HG03280 (cell line): ENCODE measurements at regions not wholly inside any gene's neighbourhood (a gene's known extent, or its start where the extent isn't known, plus 50 kb on each side); places are given as distances from the start of the nearest gene placed in this dataset.

ENCODE experiments used
- ATAC-seq: cut with Tn5 transposase; IDR thresholded peaks from one replicate; pipeline ENCODE4 v1.9.1; 2021; ENCODE audit warnings: mild to moderate bottlenecking, moderate library complexity; ENCODE audit not compliant: unreplicated experiment

DNA sequence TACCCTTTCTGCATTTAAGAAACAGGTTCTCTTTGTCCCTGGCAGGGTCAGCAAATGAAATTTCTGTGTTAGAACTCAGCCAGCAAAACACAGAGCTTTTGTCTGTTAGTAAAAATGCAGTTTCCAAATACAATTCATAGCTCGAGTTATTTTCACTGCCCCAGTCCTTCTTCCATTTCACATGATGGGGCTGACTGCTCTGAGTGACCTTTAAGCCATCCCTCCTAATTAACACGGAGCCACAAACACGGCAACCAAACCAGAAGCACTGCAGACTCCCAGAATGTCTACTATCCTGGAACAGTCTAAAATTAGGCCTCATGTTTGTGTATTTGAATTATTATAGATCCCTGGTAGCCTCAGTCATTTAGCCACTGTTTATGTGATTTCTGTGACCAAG, 99.1 kb upstream of the RGS4 start:
- ATAC-seq: no peak

DNA sequence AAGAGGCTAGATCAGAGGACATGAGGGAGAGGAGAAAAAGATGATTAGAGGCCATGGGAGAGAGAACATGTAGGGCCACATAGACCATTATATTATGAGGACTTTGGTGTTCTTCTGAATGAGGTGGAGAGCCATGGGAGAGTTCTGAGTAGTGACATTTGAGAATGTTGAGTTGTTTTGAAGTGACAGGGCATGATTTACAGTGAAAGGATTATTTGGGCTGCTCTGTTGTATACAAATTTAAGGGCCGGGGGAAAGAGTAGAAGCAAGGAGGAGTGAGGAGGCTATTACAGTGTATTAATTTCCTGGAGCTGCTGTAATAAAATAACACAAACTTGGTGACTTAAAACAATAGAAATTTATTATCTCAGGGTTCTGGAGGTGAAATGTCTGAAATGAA, 102.5 kb upstream of the RGS4 start:
- no peak for ATAC-seq

DNA sequence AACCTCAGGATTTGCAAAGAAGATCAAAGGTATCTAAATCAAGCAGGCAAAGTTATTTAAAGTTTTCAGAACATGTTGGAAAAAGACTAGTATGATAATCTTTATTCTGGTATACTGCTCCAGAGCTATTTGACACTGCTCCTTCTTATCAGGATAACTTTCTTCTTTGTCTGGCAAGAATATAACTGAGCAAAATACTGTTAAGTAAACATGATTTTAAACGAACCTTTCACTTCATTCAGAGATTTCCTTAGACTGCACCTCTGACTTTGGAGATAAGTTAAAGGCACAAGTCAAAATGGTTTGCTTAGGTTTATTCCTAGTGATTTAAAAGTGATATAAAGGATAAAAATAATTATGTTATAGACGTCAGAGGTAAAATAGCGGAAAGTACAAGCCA, 103.9 kb upstream of the CCDC190 start:
- no peak for ATAC-seq

- no peak for ATAC-seq
Measured at GRCh38 chr1:162956922-162957321, 95.9 kb upstream of the CCDC190 start.

- ATAC-seq: no peak
Measured at GRCh38 chr1:162954824-162955223, 93.8 kb upstream of the CCDC190 start.

GRCh38 chr1:162952956-162953355, 92.0 kb upstream of the CCDC190 start:
- no peak for ATAC-seq

DNA sequence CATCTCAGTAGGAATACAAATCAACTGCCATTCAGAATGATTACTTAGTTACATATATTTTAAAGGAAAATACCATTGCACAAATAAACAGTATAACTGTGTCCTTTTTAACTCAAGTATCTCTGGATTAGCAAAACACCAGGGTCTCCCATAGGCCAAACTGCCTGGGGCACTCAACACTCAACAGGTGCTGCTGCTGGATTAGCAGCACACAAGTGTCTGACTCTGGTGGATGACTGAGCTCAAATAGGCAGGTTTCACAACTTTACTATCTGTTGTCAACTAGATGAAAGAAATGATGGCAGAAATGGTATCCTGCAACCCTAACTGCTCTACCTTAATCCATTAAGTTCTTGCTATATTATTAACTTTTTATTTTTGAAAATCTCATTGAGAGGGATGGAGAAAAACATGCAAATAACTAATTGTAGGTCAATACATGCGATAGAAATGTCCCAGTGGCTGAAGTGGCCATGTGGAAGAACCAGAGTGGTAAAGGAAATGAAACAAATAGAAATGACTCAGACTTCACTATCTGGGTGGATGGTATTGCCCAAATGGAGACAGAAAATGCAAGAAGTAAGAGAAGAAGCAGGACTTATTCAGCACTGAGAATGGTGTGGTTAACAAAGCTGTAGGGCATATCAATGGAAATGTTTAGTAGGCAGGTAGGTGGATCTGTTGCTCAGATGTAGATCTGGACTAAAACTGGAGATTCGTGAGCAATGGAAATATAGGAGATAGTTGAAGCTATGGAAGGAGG, 90.8 kb upstream of the CCDC190 start:
- peak; percentile 89 for ATAC-seq

GRCh38 chr1:162950187-162950586, 89.2 kb upstream of the CCDC190 start:
- ATAC-seq: no peak

GRCh38 chr1:162946701-162947100, 85.7 kb upstream of the CCDC190 start:
- ATAC-seq: no peak

- ATAC-seq: no peak
Measured at GRCh38 chr1:162944974-162945674, 84.1 kb upstream of the CCDC190 start.

DNA sequence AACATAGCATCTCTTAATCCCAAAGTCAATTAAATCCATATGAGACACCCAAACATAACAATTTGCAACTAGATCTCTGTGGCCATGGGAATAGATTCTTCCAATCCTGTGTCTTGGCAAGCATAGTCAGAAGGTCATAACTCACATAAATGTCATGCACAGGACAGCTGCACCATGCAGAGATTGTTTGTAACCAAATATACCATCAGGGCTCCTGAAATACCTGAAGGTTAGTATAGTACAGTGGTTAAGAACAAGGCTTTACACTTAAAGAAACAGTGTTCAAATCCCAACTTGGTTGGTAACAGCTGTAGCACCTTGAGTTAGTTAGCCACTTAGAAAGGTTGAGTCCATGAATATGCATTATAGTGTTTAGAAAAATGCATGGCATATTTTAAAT, 82.6 kb upstream of the CCDC190 start:
- no peak for ATAC-seq

DNA sequence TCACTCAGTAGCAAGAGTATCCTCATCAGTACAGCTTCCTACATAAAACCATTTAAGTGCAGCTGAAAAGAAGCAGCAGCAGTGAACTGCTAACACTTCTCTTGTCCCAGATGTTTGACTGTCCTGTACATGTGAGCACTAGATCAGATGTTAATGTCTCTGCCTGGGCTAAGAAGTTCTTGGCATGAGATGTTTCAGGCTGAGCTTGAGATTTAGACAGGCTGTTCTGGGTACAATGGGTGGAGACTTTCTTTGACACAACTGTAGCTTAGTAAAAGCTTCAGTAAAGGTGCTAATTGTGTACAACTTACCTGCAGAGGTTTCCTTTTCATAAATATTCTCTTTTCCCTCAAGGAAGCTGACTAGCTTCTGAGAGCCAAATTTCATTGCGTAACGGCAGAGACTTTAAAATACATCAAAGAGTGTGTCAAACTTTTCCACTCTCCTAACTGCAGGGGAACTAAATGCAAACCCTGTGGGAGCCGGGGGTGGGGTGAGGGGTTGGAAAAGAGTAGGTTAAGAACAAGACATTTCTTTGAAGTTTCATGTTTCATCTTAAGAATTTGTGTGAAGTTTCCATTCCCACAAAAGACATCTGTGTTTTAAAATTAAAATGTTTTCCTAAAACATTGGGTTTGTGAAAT, 82.1 kb upstream of the CCDC190 start:
- no peak for ATAC-seq

DNA sequence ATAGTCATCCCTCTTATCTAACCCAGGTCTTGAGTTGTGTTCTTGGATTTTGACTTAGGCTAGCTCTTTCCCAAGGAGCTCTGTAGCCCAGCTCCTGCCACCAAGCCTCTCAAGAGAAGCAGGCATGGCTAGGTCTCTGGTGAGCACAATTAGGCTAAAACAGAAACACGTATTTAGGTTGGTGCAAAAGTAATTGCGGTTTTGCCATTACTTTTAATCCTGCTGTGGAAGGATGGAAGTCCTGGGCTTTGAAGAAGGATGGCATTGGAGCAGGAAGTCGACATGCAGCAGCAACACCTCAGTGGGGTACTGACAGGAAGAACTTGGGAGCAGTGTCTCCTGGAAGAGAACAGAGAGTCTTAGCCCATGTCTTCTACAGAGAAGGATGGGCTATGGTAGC, 80.0 kb upstream of the CCDC190 start:
- ATAC-seq: no peak

DNA sequence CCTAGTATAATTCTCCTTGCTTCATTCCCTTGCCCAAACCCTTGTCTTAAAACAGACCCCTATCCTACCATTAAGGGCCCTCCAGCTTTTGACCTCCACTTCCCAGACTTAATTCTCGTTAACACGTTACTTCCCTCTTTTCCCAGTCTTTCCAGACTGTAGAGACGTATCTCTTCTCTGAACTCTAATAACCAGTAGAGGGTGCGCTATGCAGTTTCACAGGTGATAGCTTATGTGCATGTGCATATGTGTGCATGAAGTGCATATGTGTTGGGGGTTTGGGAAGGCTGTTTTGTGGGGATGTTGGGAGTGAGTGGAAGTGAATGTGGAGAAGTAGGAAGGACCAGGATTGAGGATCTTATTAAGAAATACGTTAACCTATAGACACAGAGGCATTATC, 78.1 kb upstream of the CCDC190 start:
- ATAC-seq: no peak

DNA sequence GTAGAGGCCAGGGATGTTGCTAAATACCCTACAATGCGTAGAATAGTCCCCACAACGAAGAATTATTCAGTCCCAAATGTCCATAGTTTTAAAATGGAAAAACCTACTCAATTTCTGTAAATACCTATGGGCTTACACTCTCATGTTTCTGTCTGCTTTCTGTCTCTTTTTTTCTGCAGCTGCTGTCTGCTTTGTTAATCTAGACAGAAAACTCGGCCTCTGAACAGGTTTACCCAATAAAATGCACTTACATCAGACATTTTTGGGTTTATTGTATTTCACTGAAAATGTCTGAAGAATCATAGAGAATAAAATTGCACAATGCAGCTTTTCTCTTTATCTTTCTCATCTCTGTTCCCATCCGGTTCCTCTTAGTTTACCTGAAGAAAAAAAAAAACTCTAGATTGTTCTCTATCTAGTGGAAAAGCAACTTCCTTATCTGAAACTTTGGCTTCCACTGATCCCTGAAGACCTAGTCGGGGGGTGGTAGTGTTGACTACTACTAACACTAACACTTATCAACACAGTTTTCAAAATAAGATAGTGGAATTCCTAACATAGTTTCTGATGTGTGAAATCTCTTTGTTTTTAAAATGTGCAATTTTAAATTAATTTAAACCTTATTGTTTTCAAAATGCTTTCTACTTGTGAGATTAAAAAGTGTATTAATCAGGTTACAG, 76.9 kb upstream of the CCDC190 start:
- ATAC-seq: no peak

GRCh38 chr1:162930976-162931560, 70.1 kb upstream of the CCDC190 start:
- no peak for ATAC-seq

DNA sequence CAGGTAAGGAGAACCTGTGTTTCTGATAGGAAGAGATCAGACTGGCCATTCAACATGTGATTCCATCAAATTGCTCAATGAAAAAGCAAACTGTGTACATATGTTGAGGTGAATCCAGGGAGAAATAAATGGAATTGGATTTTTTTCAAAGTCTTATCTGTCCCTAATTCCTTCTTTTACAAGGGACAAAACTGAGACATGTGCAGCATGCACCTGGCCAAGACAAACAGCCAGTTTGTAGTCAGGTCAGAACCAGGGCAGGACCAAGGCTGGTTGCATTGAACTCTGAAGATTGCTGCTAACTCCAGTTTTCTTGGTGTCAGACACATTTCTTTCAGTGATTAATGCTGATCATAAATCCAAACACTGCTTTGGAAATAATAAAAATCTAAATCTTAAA, 69.6 kb upstream of the CCDC190 start:
- ATAC-seq: no peak

DNA sequence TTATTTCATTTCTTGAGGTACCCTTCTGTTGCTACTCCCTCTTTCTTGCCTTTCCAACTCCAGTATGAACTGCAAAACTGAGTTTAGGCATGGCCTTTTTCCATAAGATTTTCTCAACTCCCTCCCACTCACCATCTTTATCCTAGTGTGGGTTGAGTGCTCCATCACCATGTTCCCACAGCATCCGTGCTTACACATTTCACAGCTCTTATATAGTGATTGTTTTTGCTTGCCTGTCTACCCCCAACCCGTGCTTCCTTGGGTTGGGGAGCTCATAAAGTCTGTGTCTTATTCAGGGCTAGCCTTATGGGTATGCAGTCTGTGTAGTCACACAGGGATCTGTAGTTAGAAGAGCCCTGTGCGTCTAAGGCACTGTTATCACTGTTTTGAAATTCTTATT, 68.2 kb upstream of the CCDC190 start:
- ATAC-seq: no peak

DNA sequence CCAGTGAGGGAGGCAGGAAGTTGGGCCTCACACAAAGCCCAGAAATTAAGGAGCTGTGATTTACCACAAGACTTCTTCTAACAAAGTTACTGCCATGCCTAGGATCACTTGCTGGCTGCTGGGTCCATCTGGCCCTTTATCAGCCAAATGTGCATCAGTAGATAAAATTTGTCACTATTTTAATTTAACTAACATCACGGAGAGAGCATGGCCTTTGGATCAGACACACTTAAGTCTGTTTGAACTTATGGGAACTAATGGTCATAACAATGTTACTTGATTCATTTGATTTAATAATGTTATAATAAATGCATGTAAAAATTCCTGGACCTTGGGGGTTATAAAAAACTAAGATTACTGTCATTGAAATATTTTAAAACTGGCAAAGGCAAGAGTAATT, 67.2 kb upstream of the CCDC190 start:
- ATAC-seq: no peak

DNA sequence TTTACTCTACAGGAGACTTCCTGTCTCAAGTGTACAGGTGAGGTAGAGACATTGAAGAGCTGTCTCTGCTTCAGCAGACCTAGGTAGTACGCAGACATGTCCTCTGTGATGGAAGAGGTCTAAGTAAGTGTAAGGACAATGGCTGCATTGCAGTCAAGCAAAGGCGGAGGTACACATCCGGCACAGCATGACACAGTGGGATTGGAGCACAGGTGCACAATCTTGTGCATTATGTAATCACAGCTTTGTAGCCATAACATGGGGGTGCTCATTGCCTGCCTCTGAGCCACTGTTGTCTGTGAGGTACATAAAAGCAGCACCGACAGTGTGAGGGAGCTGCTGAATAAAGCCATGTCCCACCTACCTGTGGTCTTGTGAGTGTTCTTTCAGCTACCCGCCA, 66.4 kb upstream of the CCDC190 start:
- ATAC-seq: no peak

- ATAC-seq: no peak
Measured at GRCh38 chr1:162926906-162927305, 65.9 kb upstream of the CCDC190 start.
